Progenitor cell of endocrine pancreas (in vitro differentiated cells): ENCODE measurements at regions not wholly inside any gene's neighbourhood (a gene's known extent, or its start where the extent isn't known, plus 50 kb on each side); places are given as distances from the start of the nearest gene placed in this dataset.

Experiments
- DNase-seq: peaks from one replicate; pipeline ENCODE4 v3.0.0; 2021; ENCODE audit warnings: low spot score; ENCODE audit not compliant: unreplicated experiment
- H3K27ac Mint-ChIP-seq: 2 replicates; pipeline ENCODE4 v1.8.0; 2021; ENCODE audit warnings: mild to moderate bottlenecking, moderate library complexity, mixed read lengths
- H3K27me3 Mint-ChIP-seq: 2 replicates; pipeline ENCODE4 v1.8.0; 2021; ENCODE audit warnings: mixed read lengths
- H3K36me3 Mint-ChIP-seq: 2 replicates; pipeline ENCODE4 v1.8.0; 2022; ENCODE audit warnings: mixed read lengths; ENCODE audit not compliant: insufficient read depth
- H3K4me1 Mint-ChIP-seq: 2 replicates; pipeline ENCODE4 v1.8.0; 2021; ENCODE audit warnings: low read depth, mixed read lengths
- H3K4me3 Mint-ChIP-seq: 2 replicates; pipeline ENCODE4 v1.8.0; 2021; ENCODE audit warnings: low read depth, mild to moderate bottlenecking, moderate library complexity, mixed read lengths
- H3K9me3 Mint-ChIP-seq: 2 replicates; pipeline ENCODE4 v1.8.0; 2021; ENCODE audit warnings: low read depth, mixed read lengths
- TF ChIP-seq, protein P1 (sequence below): fragments of 200-600 bp; sonication (generic); IDR thresholded peaks from one replicate; pipeline ENCODE4 v1.5.0; 2021; ENCODE audit warnings: antibody characterized with exemption, mild to moderate bottlenecking; ENCODE audit not compliant: unreplicated experiment

DNA sequence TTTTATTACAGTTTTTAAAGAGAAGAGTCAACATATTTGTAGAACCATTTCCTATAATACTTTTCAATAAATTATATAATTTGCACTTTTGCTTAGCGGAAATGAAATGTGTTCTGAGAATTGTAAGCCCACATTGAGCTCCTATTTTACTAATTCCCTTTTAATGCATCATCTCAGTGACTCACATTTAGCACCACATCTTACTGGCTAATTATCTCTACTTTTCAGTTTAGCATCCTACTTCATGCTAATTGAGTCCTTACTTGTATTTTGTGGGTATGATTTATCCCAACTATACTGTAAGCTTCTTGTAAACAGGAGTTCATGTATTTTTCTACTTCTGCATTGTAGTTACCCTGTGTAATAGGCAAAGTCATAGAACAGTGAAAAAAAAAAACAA lies 67.5 kb downstream of the TMX1 start:
- TF ChIP-seq, protein P1, sequence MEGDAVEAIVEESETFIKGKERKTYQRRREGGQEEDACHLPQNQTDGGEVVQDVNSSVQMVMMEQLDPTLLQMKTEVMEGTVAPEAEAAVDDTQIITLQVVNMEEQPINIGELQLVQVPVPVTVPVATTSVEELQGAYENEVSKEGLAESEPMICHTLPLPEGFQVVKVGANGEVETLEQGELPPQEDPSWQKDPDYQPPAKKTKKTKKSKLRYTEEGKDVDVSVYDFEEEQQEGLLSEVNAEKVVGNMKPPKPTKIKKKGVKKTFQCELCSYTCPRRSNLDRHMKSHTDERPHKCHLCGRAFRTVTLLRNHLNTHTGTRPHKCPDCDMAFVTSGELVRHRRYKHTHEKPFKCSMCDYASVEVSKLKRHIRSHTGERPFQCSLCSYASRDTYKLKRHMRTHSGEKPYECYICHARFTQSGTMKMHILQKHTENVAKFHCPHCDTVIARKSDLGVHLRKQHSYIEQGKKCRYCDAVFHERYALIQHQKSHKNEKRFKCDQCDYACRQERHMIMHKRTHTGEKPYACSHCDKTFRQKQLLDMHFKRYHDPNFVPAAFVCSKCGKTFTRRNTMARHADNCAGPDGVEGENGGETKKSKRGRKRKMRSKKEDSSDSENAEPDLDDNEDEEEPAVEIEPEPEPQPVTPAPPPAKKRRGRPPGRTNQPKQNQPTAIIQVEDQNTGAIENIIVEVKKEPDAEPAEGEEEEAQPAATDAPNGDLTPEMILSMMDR = no peak
- no peaks in the 10 kb centered on the region for H3K9me3 Mint-ChIP-seq
- H3K27ac Mint-ChIP-seq = no peak overlapping the region
- H3K4me1 Mint-ChIP-seq = peaks cover 6% of the 10 kb centered on the region
- no peaks in the 10 kb centered on the region for H3K36me3 Mint-ChIP-seq
- no peaks in the 10 kb centered on the region for H3K27me3 Mint-ChIP-seq
- DNase-seq = no peak
- H3K4me3 Mint-ChIP-seq = no peak overlapping the region

DNA sequence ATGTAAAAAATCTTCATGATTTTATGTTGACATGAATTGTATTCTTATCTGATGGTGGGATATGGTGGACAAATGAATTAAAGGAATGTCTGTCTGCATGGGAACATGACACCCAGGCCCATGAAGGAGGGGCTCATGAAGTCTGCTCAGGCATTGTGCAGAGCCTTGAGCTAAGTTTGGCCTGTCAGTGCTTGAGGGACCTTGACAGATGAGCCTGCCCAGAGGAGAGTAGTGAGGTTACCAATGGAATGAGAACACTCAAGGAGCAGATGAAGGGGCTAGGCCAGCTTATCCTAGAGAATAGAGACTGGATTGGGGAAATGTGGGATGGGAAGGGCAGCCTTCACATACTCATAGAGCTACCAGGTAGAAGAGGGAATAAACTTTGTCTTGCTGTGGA lies 68.8 kb downstream of the TMX1 start:
- no peak for DNase-seq
- Mint-ChIP-seq H3K4me1 (peaks cover 3% of the 10 kb centered on the region), H3K9me3 (no peaks in the 10 kb centered on the region), H3K27me3 (no peaks in the 10 kb centered on the region), H3K4me3 (no peak overlapping the region), H3K36me3 (no peaks in the 10 kb centered on the region), H3K27ac (no peak overlapping the region)
- TF ChIP-seq, protein P1 = no peak

DNA sequence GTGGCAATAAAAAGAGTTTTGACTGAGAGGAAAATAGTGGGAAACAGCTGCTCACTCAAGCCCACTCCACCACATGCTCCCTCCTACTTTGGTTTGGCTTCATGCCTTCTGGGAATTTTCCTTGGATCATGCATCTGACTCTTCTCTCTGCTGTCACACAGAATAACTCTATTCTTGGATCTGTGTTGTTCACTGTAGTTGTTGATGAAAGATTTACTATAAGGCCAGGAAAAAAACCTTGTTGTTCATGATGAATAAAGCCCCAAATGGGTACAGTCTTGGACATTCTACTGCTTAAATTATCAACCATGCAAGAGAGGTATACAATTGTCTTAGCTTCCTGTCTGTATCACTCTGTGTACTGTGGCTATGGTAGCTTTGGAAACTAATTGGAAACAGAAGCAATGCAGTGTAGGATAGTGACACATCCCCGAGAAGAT lies 70.5 kb downstream of the TMX1 start:
- Mint-ChIP-seq H3K27me3 (no peaks in the 10 kb centered on the region), H3K36me3 (no peaks in the 10 kb centered on the region), H3K4me1 (peaks cover 3% of the 10 kb centered on the region), H3K27ac (no peak overlapping the region), H3K4me3 (no peak overlapping the region), H3K9me3 (no peaks in the 10 kb centered on the region)
- TF ChIP-seq, protein P1 = no peak
- no peak for DNase-seq

DNA sequence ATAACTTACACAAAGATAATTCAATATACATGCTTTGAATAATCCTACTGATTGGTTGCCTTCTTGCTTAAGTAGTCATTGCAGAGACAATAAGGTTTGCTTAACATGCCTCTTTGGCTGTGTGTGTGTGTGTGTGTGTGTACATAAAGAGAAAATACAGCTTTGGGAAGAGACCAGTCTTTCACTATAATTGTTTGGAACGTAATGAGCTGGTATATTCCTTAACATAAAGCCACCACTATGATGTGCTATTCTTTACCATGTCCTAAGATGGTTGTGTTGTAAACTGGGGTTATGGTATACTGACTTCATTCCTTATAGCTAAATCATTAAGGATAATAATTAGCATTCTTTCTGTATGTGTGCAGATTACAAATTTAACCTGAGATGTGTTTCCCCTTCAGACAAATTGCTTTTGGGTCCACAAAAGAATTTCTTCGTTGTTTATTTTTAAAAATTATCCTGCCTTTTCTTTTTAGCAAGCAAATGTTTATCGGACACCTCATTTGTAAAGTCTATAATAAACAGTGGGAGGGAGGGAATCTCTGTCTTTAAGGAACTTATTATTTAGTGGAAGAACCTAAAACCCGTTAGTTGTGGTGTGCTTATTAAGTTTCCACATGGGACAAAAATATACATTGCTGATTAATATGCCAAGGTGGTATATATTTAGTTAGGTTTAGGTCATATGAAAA lies 74.4 kb downstream of the TMX1 start:
- no peaks in the 10 kb centered on the region for H3K27me3 Mint-ChIP-seq
- no peak overlapping the region for H3K27ac Mint-ChIP-seq
- H3K4me1 Mint-ChIP-seq = peaks cover 6% of the 10 kb centered on the region
- H3K4me3 Mint-ChIP-seq = no peak overlapping the region
- no peak for DNase-seq
- H3K9me3 Mint-ChIP-seq = no peaks in the 10 kb centered on the region
- TF ChIP-seq, protein P1 = no peak
- H3K36me3 Mint-ChIP-seq = no peaks in the 10 kb centered on the region

DNA sequence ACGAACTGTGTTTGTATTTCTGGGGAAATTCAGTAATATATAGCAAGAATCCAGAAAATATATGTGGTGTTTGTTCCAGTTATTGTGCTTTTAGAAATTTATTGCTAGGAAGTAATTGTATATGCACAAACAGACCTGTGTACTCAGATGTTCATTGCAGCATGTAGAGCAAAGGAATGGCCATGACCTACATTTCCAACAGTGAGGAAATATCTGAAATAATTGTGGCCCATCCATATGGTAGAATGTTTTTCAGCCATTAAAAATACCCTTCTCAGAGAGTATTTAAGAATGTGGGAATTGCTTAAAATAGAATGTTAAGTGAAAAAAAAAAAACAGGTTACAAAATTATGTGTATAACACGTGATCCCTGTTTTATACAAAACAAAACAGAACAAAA lies 77.3 kb downstream of the TMX1 start:
- TF ChIP-seq, protein P1 = no peak
- H3K4me3 Mint-ChIP-seq = no peak overlapping the region
- peaks cover 15% of the 10 kb centered on the region for H3K4me1 Mint-ChIP-seq
- no peaks in the 10 kb centered on the region for H3K36me3 Mint-ChIP-seq
- H3K27me3 Mint-ChIP-seq = no peaks in the 10 kb centered on the region
- H3K9me3 Mint-ChIP-seq = no peaks in the 10 kb centered on the region
- no peak overlapping the region for H3K27ac Mint-ChIP-seq
- DNase-seq = no peak
